ENCODE measurements at regions not wholly inside any gene's neighbourhood (a gene's known extent, or its start where the extent isn't known, plus 50 kb on each side); places are given as distances from the start of the nearest gene placed in this dataset.

GRCh38 chr2:104049981-104050380, 803.9 kb upstream of the POU3F3 start:
- 44% methylated on average over 5 of the region's 5 CpGs for WGBS (ENCODE audit: low lambda C conversion rate)
- no peaks in the 10 kb centered on the region for H3K27me3 ChIP-seq (ENCODE audit: insufficient read depth)
- no peak overlapping the region for H3K4me3 ChIP-seq (ENCODE audit: low read depth in 2 of 2, low read length in 1 of 2)
- no peaks in the 10 kb centered on the region for H3K36me3 ChIP-seq (replicated peaks in 1 of 2; ENCODE audit: control insufficient read depth in 1 of 2, insufficient read depth in 2 of 2, low read length in 1 of 2)
- ChIA-PET POLR2A (no interaction called here), CTCF (interaction anchor here (0.7 kb wide), 1 partner anchor 950 kb away, joined by 3 read pairs; no protein-coding TSS in a partner anchor)
- no peaks in the 10 kb centered on the region for H3K79me2 ChIP-seq (ENCODE audit: insufficient read depth)
- no peaks in the 10 kb centered on the region for H4K20me1 ChIP-seq (ENCODE audit: insufficient read depth)
- TF ChIP-seq JUND (IDR thresholded peaks at IDR 0.05) (no peak), FOXM1 (IDR thresholded peaks at IDR 0.05; ENCODE audit: low read depth) (no peak), TAF1 (IDR thresholded peaks at IDR 0.05; ENCODE audit: borderline replicate concordance, low read depth, low read length) (no peak), REST (IDR thresholded peaks at IDR 0.05; ENCODE audit: low read depth, low read length) (no peak), GATA2 (CRISPR knock-in tag; IDR thresholded peaks at IDR 0.05) (no peak), CTCF (IDR thresholded peaks at IDR 0.05) (no peak), ZBTB33 (IDR thresholded peaks at IDR 0.05; ENCODE audit: borderline replicate concordance, low read depth) (no peak), NRF1 (IDR thresholded peaks at IDR 0.05; ENCODE audit: low read depth, low read length) (no peak), FOSL2 (IDR thresholded peaks at IDR 0.05; ENCODE audit: borderline replicate concordance, low read depth) (no peak), MAX (IDR thresholded peaks at IDR 0.05; ENCODE audit: low read depth) (no peak), PBX3 (IDR thresholded peaks at IDR 0.05) (no peak), GABPA (IDR thresholded peaks at IDR 0.05; ENCODE audit: low read depth) (no peak), MEF2A (IDR thresholded peaks at IDR 0.05; ENCODE audit: borderline replicate concordance, low read depth) (no peak), ELF1 (IDR thresholded peaks at IDR 0.05) (no peak)
- H3K9me2 ChIP-seq: no peaks in the 10 kb centered on the region
- H3F3A ChIP-seq (replicated peaks; ENCODE audit: insufficient read depth): no peaks in the 10 kb centered on the region
- H2AFZ ChIP-seq (ENCODE audit: low read depth): 0 out of 2 replicates have a peak overlapping the region, but pooled peaks have one; percentile 16
- no peak overlapping the region for H3K27ac ChIP-seq (ENCODE audit: low read depth in 2 of 2, low read length in 1 of 2)
- no peak for DNase-seq
- H3K4me1 ChIP-seq (ENCODE audit: control insufficient read depth in 1 of 2, insufficient read depth in 2 of 2, low read depth in 1 of 2, low read length in 1 of 2): no peaks in the 10 kb centered on the region
- H3K4me2 ChIP-seq: no peak overlapping the region
- no peaks in the 10 kb centered on the region for H3K9me3 ChIP-seq
- H3K9ac ChIP-seq: no peak overlapping the region
